ENCODE measurements at regions not wholly inside any gene's neighbourhood (a gene's known extent, or its start where the extent isn't known, plus 50 kb on each side); places are given as distances from the start of the nearest gene placed in this dataset.

GRCh38 chr5:62954578-62954977 is 376.0 kb downstream of the LRRC70 start:
- no peaks in the 10 kb centered on the region for H3K9me3 ChIP-seq (replicated peaks; ENCODE audit: control insufficient read depth, insufficient read depth, low read length)
- no peak overlapping the region for H3K9ac ChIP-seq (ENCODE audit: control insufficient read depth, insufficient read depth, low read length)
- no peak overlapping the region for H2AFZ ChIP-seq (ENCODE audit: control insufficient read depth, low read depth, low read length)
- CTCF ChIA-PET = interaction anchor here (0.7 kb wide), 1 partner anchor 15 kb away, joined by 3 read pairs; no protein-coding TSS in a partner anchor
- H3K4me2 ChIP-seq (ENCODE audit: control insufficient read depth, insufficient read depth) = no peak overlapping the region
- H3K4me3 ChIP-seq = no peak overlapping the region
- RAD21 ChIA-PET (ENCODE audit: unreplicated experiment) = no interaction called here
- POLR2A ChIA-PET = no interaction called here
- DNase-seq (ENCODE audit: low read depth, low spot score) = no peak
- H3K27ac ChIP-seq (ENCODE audit: control insufficient read depth, insufficient read depth) = no peak overlapping the region
- H4K20me1 ChIP-seq (ENCODE audit: control insufficient read depth, insufficient read depth) = no peaks in the 10 kb centered on the region
- H3K4me1 ChIP-seq (ENCODE audit: control insufficient read depth, insufficient read depth, low read length) = no peaks in the 10 kb centered on the region
- H3K27me3 ChIP-seq (replicated peaks in 1 of 2; ENCODE audit: control insufficient read depth in 2 of 2, insufficient read depth in 2 of 2, low read length in 1 of 2) = no peaks in the 10 kb centered on the region
- H3K36me3 ChIP-seq (ENCODE audit: control insufficient read depth in 2 of 2, insufficient read depth in 2 of 2, low read length in 1 of 2) = no peaks in the 10 kb centered on the region
- no peak for ATAC-seq
- SMC1A ChIA-PET (ENCODE audit: uncharacterized antibody, unreplicated experiment) = interaction anchor here (1.3 kb wide), 1 partner anchor 15 kb away, joined by 4 read pairs; no protein-coding TSS in a partner anchor
- no peak for FAIRE-seq
- H3K79me2 ChIP-seq (ENCODE audit: control insufficient read depth, insufficient read depth, low read length) = no peaks in the 10 kb centered on the region
- in situ Hi-C loops (cut with MboI) = no loop called here
- no TSS peak for BruUV-seq (replicated peaks)
- 56% methylated on average over 2 of the region's 2 CpGs for WGBS (ENCODE audit: insufficient coverage, insufficient replicate concordance, low lambda C conversion rate, missing lambda C conversion rate)
- intact Hi-C loops (cut with micrococcal nuclease; ENCODE audit: unreplicated experiment) = no loop called here
- no peak for TF ChIP-seq CBX3 (IDR thresholded peaks at IDR 0.05; ENCODE audit: borderline replicate concordance, low read depth)
- no peak for TF ChIP-seq FOXK2 (IDR thresholded peaks at IDR 0.05)
- no peak for TF ChIP-seq MXI1 (IDR thresholded peaks at IDR 0.05; ENCODE audit: low read depth, low read length)
- TF ChIP-seq, protein P1, sequence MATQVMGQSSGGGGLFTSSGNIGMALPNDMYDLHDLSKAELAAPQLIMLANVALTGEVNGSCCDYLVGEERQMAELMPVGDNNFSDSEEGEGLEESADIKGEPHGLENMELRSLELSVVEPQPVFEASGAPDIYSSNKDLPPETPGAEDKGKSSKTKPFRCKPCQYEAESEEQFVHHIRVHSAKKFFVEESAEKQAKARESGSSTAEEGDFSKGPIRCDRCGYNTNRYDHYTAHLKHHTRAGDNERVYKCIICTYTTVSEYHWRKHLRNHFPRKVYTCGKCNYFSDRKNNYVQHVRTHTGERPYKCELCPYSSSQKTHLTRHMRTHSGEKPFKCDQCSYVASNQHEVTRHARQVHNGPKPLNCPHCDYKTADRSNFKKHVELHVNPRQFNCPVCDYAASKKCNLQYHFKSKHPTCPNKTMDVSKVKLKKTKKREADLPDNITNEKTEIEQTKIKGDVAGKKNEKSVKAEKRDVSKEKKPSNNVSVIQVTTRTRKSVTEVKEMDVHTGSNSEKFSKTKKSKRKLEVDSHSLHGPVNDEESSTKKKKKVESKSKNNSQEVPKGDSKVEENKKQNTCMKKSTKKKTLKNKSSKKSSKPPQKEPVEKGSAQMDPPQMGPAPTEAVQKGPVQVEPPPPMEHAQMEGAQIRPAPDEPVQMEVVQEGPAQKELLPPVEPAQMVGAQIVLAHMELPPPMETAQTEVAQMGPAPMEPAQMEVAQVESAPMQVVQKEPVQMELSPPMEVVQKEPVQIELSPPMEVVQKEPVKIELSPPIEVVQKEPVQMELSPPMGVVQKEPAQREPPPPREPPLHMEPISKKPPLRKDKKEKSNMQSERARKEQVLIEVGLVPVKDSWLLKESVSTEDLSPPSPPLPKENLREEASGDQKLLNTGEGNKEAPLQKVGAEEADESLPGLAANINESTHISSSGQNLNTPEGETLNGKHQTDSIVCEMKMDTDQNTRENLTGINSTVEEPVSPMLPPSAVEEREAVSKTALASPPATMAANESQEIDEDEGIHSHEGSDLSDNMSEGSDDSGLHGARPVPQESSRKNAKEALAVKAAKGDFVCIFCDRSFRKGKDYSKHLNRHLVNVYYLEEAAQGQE (IDR thresholded peaks at IDR 0.05; ENCODE audit: low read depth, low read length) = no peak
- TF ChIP-seq BRCA1 (IDR thresholded peaks at IDR 0.05; ENCODE audit: low read depth, low read length) = no peak
- TF ChIP-seq, protein P2, sequence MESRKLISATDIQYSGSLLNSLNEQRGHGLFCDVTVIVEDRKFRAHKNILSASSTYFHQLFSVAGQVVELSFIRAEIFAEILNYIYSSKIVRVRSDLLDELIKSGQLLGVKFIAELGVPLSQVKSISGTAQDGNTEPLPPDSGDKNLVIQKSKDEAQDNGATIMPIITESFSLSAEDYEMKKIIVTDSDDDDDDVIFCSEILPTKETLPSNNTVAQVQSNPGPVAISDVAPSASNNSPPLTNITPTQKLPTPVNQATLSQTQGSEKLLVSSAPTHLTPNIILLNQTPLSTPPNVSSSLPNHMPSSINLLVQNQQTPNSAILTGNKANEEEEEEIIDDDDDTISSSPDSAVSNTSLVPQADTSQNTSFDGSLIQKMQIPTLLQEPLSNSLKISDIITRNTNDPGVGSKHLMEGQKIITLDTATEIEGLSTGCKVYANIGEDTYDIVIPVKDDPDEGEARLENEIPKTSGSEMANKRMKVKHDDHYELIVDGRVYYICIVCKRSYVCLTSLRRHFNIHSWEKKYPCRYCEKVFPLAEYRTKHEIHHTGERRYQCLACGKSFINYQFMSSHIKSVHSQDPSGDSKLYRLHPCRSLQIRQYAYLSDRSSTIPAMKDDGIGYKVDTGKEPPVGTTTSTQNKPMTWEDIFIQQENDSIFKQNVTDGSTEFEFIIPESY (IDR thresholded peaks at IDR 0.05) = no peak
- TF ChIP-seq PKNOX1 (IDR thresholded peaks at IDR 0.05) = no peak
- no peak for TF ChIP-seq MAX (IDR thresholded peaks at IDR 0.05; ENCODE audit: low read depth, low read length)
- TF ChIP-seq BHLHE40 (IDR thresholded peaks at IDR 0.05; ENCODE audit: borderline replicate concordance in 1 of 2, low read depth in 2 of 2, low read length in 1 of 2) = no peak
- TF ChIP-seq ATF2 (IDR thresholded peaks at IDR 0.05; ENCODE audit: low read length) = no peak
- TF ChIP-seq SMC3 (IDR thresholded peaks at IDR 0.05; ENCODE audit: borderline replicate concordance, low read length) = no peak
- no peak for TF ChIP-seq SMAD1 (IDR thresholded peaks at IDR 0.05; ENCODE audit: low read depth, partially characterized antibody)
- no peak for TF ChIP-seq RUNX3 (IDR thresholded peaks at IDR 0.05; ENCODE audit: low read length)
- TF ChIP-seq NFIC (IDR thresholded peaks at IDR 0.05; ENCODE audit: low read depth, low read length) = no peak
- no peak for TF ChIP-seq ZNF207 (IDR thresholded peaks at IDR 0.05; ENCODE audit: borderline replicate concordance)
- TF ChIP-seq ATF3 (IDR thresholded peaks at IDR 0.05; ENCODE audit: borderline replicate concordance, extremely low read depth, low read depth, low read length) = no peak

All from GM12878 (cell line).